Gastroesophageal sphincter (tissue), 3 donors: ENCODE measurements at regions not wholly inside any gene's neighbourhood (a gene's known extent, or its start where the extent isn't known, plus 50 kb on each side); places are given as distances from the start of the nearest gene placed in this dataset.

Source experiments
- EP300 ChIP-seq: sonication (generic); formaldehyde crosslinking; IDR thresholded peaks from one replicate; pipeline ENCODE4 v1.6.1; 2017; ENCODE audit warnings: antibody characterized with exemption, mild to moderate bottlenecking
- POLR2A ChIP-seq, 2 donors: fragments of 450-650 bp; IDR thresholded peaks; one replicate each; pipeline ENCODE4 v1.6.1; 2017; ENCODE audit warnings: antibody characterized with exemption in 2 of 2, mild to moderate bottlenecking in 2 of 2, moderate library complexity in 1 of 2
- TF ChIP-seq, protein P1 (sequence below), 4 experiments: fragments of 200-600 bp in 2 of 4; fragments of 450-650 bp in 2 of 4; sonication (generic) in 1 of 4; IDR thresholded peaks; one replicate each; pipeline ENCODE4 v1.5.1; 2017 to 2019; ENCODE audit warnings: antibody characterized with exemption in 4 of 4, mild to moderate bottlenecking in 2 of 4, moderate library complexity in 2 of 4

DNA sequence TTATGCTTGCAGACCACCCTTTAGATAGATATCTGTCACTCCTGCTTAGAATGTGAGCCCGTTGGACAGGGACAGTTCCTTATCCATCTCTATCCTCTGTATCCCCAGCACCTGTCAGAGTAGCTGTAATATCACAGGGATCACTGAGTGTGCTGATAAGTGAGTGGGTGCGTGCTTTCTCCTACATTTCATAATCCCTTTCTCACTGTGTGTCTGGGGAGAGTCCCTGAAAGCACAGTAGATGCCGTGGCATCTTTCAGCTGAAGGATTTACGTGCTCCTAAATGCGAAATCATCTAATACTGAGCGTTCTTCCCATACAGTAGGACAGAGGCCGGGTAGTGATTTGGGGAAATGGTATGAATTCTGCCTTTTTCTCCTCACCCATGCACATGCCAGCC, 198.9 kb upstream of the SASH1 start:
- no peak for TF ChIP-seq POLR2A (IDR thresholded peaks at IDR 0.05)
- TF ChIP-seq, protein P1, sequence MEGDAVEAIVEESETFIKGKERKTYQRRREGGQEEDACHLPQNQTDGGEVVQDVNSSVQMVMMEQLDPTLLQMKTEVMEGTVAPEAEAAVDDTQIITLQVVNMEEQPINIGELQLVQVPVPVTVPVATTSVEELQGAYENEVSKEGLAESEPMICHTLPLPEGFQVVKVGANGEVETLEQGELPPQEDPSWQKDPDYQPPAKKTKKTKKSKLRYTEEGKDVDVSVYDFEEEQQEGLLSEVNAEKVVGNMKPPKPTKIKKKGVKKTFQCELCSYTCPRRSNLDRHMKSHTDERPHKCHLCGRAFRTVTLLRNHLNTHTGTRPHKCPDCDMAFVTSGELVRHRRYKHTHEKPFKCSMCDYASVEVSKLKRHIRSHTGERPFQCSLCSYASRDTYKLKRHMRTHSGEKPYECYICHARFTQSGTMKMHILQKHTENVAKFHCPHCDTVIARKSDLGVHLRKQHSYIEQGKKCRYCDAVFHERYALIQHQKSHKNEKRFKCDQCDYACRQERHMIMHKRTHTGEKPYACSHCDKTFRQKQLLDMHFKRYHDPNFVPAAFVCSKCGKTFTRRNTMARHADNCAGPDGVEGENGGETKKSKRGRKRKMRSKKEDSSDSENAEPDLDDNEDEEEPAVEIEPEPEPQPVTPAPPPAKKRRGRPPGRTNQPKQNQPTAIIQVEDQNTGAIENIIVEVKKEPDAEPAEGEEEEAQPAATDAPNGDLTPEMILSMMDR (IDR thresholded peaks at IDR 0.05) = no peak
- TF ChIP-seq EP300 = no peak
